ENCODE measurements at regions not wholly inside any gene's neighbourhood (a gene's known extent, or its start where the extent isn't known, plus 50 kb on each side); places are given as distances from the start of the nearest gene placed in this dataset.

DNA sequence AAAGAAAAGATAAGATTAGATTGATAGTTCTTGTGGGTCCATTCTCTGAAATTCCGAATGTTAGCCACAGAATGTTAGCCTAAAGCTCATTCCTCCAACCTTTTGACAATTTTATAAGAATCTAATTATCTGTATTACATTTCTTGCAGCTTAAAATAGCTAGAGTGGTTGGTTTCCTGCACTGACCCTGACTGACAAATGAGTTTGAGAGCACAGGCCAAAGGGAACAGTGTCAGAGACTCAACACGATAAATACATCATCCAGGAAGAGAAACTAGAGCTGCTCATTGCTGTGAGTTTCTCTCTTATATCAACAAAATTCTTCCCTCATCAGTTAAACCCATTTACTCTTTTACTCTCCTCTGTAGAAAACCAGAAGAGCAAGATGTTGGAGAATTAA lies 82.1 kb upstream of the PPM1J start (continued):
- TF ChIP-seq ZNF512 (CRISPR knock-in tag; IDR thresholded peaks at IDR 0.05; ENCODE audit: borderline replicate concordance) (no peak), HMGA2 (CRISPR knock-in tag; IDR thresholded peaks at IDR 0.05) (no peak)

- Mint-ChIP-seq H3K4me3 (peak overlapping the region; percentile 28), H3K36me3 (no peaks in the 10 kb centered on the region; the same call in 1 of the 2 replicates), H3K9me3 (peaks cover 3% of the 10 kb centered on the region; the same call in 1 of the 2 replicates), H3K4me1 (peaks cover 69% of the 10 kb centered on the region), H3K27me3 (ENCODE audit: low read depth) (peaks cover 87% of the 10 kb centered on the region), H3K27ac (peak overlapping the region; percentile 87)
- POLR2A ChIA-PET: interaction anchor here (0.7 kb wide), 1 partner anchor 715 kb away, joined by 8 read pairs; no protein-coding TSS in a partner anchor
- TF ChIP-seq, protein P1, sequence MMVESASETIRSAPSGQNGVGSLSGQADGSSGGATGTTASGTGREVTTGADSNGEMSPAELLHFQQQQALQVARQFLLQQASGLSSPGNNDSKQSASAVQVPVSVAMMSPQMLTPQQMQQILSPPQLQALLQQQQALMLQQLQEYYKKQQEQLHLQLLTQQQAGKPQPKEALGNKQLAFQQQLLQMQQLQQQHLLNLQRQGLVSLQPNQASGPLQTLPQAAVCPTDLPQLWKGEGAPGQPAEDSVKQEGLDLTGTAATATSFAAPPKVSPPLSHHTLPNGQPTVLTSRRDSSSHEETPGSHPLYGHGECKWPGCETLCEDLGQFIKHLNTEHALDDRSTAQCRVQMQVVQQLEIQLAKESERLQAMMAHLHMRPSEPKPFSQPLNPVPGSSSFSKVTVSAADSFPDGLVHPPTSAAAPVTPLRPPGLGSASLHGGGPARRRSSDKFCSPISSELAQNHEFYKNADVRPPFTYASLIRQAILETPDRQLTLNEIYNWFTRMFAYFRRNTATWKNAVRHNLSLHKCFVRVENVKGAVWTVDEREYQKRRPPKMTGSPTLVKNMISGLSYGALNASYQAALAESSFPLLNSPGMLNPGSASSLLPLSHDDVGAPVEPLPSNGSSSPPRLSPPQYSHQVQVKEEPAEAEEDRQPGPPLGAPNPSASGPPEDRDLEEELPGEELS (CRISPR knock-in tag; IDR thresholded peaks at IDR 0.05): peak; percentile 47; the same call in 1 of the 2 replicates
- TF ChIP-seq, protein P2, sequence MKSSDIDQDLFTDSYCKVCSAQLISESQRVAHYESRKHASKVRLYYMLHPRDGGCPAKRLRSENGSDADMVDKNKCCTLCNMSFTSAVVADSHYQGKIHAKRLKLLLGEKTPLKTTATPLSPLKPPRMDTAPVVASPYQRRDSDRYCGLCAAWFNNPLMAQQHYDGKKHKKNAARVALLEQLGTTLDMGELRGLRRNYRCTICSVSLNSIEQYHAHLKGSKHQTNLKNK (CRISPR knock-in tag; IDR thresholded peaks at IDR 0.05): peak; percentile 80; the same call in 1 of the 2 replicates
- TF ChIP-seq HMGA2 (CRISPR knock-in tag; IDR thresholded peaks at IDR 0.05): no peak
- 0 out of 2 replicates have a peak, but pooled peaks have one; percentile 53 for TF ChIP-seq CREM (CRISPR knock-in tag; IDR thresholded peaks at IDR 0.05)
- TF ChIP-seq NFE2L1 (CRISPR knock-in tag; IDR thresholded peaks at IDR 0.05): no peak
- ATAC-seq (peak; percentile 52), DNase-seq (ENCODE audit: low spot score) (no peak)
- CTCF ChIA-PET: interaction anchor here (0.6 to 1.6 kb wide), 10 partner anchors 9 to 278 kb away, joined by 3 to 9 read pairs (median 4); partner anchors contain the start of gene PPM1J
Observed at GRCh38 chr1:112794654-112795239, 79.6 kb upstream of the PPM1J start.

- H3K36me3 Mint-ChIP-seq: no peaks in the 10 kb centered on the region; the same call in 1 of the 2 replicates
- H3K4me3 Mint-ChIP-seq: no peak overlapping the region
- H3K27me3 Mint-ChIP-seq (ENCODE audit: low read depth): peaks cover 81% of the 10 kb centered on the region
- peak overlapping the region; percentile 87 for H3K27ac Mint-ChIP-seq
- peaks cover 69% of the 10 kb centered on the region for H3K4me1 Mint-ChIP-seq
- POLR2A ChIA-PET: no interaction called here
- CTCF ChIA-PET: interaction anchor here (1.2 to 1.6 kb wide), 3 partner anchors 10 to 279 kb away, joined by 3 to 6 read pairs (median 5); no protein-coding TSS in a partner anchor
- peaks cover 5% of the 10 kb centered on the region; the same call in 1 of the 2 replicates for H3K9me3 Mint-ChIP-seq
- DNase-seq (ENCODE audit: low spot score) (peak; percentile 38), ATAC-seq (peak; percentile 50)
- TF ChIP-seq ZNF423 (CRISPR knock-in tag; IDR thresholded peaks at IDR 0.05) (no peak), MAX (CRISPR knock-in tag; IDR thresholded peaks at IDR 0.05) (0 out of 2 replicates have a peak, but pooled peaks have one; percentile 54), USF1 (CRISPR knock-in tag; IDR thresholded peaks at IDR 0.05) (peak; percentile 63), OVOL2 (CRISPR knock-in tag; IDR thresholded peaks at IDR 0.05; ENCODE audit: borderline replicate concordance) (no peak), SMAD3 (CRISPR knock-in tag; IDR thresholded peaks at IDR 0.05; ENCODE audit: borderline replicate concordance) (no peak), TEAD4 (CRISPR knock-in tag; IDR thresholded peaks at IDR 0.05) (no peak), AFF4 (CRISPR knock-in tag; IDR thresholded peaks at IDR 0.05; ENCODE audit: borderline replicate concordance) (no peak), E2F5 (CRISPR knock-in tag; IDR thresholded peaks at IDR 0.05) (0 out of 2 replicates have a peak, but pooled peaks have one; percentile 52), GABPB1 (CRISPR knock-in tag; IDR thresholded peaks at IDR 0.05) (no peak)
- TF ChIP-seq, protein P3, sequence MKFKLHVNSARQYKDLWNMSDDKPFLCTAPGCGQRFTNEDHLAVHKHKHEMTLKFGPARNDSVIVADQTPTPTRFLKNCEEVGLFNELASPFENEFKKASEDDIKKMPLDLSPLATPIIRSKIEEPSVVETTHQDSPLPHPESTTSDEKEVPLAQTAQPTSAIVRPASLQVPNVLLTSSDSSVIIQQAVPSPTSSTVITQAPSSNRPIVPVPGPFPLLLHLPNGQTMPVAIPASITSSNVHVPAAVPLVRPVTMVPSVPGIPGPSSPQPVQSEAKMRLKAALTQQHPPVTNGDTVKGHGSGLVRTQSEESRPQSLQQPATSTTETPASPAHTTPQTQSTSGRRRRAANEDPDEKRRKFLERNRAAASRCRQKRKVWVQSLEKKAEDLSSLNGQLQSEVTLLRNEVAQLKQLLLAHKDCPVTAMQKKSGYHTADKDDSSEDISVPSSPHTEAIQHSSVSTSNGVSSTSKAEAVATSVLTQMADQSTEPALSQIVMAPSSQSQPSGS (CRISPR knock-in tag; IDR thresholded peaks at IDR 0.05; ENCODE audit: borderline replicate concordance, low read depth): no peak
Observed at GRCh38 chr1:112793631-112794565, 78.8 kb upstream of the PPM1J start.

All from WTC11 (cell line).